ENCODE measurements at regions not wholly inside any gene's neighbourhood (a gene's known extent, or its start where the extent isn't known, plus 50 kb on each side); places are given as distances from the start of the nearest gene placed in this dataset.

DNA sequence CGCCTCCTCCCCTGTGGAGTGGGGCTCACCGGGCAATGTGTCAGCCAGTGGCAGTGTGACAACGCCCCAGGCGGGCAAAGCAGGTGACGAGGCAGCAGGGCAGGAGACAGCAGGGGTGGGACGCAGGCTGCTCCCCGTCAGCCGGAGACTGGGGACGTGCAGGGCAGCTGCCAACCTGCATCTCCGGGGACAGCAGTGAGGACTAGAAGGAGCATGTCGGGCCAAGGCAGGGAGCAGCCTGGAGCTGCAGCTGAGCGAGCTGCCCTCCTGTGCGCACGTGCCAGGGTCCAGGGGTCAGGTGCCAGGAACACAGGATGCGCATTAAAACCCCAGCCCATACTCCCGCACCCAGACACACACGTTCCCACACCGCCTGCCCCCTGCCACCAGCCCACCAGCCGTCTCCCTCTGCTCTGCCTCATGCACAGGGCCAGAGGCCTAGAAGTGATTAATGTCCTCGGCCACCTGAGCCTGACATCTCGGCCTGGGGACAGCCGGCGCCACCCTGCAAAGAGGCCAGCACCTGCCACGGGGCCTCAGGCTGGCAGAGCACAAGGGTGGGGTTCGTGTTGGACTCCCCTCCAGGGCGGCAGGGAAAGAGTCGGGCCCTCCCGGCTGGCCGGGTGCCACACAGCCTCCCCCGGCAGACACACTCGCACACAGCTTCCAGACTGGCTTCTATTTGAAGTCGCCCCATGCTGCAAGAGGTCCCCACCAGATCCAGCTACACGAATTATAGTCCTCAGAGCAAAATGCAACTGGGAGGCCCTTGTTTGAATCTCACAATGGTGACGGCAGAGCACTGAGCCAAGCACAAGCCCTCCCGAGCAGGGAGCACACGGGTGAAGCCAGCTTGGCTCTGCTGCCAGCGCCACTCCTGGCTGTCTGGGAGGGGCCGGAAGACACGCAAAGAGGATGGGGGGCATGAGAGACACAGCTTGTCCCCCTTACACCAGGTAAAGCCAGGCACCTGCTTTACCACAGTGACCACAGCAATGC lies 90.4 kb downstream of the RBFOX3 start:
- no peak for DNase-seq

- no peak for DNase-seq
Observed at GRCh38 chr17:79519601-79520000, 91.2 kb downstream of the RBFOX3 start.

DNA sequence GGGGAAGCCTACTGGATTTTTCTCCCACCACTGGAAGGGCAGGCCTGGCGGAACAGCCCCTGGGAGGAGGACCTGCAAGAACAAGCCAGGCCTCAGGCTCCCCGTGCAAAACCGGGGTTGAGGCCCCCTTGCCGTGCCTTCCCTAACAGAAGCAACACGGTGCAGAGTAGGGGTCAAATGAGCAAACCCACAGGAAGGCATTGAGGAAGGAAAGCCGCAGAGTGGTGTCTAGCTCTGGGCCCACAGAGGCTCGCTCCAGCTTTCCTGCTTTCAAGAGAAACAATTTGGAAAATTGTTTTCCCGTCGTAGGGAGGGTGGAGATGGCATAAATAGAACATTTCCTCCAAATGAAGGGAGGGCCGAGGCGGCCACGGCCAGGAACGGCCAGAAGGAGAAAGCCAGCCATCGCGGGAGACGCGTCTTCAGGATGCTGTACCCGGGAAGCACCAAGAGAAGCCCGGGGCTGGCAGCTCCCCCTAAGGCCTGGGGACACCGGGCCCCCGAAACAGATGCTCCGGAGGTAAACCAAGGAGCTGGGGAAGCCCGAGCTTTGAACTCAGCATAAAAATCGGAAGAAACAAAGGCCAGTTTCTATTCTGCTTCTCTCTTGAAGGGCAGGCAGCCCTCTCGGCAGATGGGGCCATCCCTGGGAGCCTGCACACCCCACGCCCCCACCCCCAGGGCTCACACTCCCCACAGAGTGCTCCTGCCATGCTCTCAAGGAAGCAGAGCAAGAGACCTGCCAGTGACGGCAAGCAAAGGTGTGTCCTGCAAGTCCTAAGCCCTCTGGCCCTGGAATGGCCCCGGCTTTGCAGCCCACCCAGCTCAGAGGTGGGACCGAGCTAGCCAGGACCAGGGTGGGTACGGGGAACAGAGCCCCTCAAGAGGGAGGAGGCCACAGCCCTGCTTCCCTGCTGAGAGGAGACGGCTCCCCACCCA lies 92.0 kb downstream of the RBFOX3 start:
- peak in 1 of 14 donors; percentile 73 for DNase-seq

- no peak for DNase-seq
Observed at GRCh38 chr17:79517827-79518584, 92.8 kb downstream of the RBFOX3 start.

DNA sequence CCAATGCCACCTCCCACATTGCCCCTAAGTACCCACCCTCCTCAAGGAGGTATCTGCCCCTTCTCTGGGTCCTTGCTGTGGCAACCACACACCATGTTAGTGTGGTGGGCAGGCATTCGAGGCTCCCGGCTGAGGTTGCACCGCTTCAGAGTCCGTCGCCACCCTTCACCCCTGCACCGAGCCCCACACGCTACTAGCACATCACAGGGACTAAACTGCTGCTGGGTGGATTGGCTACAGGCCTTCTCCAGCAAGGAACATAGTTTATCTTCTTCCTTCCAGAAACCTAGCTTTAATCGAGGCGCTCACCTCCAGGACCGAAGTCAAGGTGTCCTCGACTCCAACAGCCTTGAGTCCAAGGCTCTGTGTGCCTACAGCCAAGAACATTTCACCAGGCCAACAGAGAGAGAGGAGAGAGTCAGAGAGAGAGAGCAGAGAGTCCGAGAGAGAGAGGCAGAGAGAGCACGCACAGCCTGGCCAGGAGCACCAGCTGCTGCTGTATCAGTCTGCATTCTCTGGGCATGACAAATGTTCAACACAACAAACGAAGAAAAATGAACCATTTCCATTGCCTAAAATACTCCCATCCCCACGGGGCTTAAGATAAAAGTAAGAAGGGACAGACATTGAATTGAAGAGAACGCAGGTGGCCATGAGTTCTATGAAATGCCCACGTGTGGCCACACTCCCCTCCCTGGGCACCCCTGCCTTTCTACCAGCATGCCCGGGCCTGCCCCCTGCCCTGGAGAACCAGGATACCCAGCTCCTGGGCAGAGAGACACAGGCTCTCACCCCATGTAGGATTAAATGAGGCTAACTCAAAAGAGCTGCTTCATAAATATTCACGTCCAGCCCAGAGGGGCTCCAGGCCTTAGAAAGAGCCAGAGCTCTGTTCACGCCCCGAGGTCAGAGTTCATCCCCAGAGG lies 94.9 kb downstream of the RBFOX3 start:
- DNase-seq = peak in 1 of 14 donors; percentile 86

- DNase-seq = no peak
Observed at GRCh38 chr17:79515110-79515509, 95.7 kb downstream of the RBFOX3 start.

- no peak for DNase-seq
Observed at GRCh38 chr17:79513820-79514535, 96.9 kb downstream of the RBFOX3 start.

DNA sequence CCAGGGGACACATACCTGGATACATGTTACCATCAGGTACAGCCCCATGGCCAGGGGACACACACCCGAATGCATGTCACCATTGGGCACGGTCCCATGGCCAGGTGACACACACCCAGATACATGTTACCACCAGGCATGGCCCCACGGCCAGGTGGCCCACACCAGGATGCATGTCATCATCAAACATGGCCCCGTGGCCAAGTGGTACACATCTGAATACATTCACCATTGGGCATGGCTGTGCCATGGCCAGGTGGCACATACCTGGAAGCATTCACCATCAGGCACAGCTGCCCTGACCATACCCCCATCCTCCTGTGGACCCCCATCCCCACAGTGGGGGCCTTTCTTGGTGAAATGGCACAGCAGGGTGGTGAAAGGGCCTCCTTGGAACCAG lies 97.6 kb downstream of the RBFOX3 start:
- DNase-seq = no peak

- no peak for DNase-seq
Observed at GRCh38 chr17:79511471-79511870, 99.4 kb downstream of the RBFOX3 start.

DNA sequence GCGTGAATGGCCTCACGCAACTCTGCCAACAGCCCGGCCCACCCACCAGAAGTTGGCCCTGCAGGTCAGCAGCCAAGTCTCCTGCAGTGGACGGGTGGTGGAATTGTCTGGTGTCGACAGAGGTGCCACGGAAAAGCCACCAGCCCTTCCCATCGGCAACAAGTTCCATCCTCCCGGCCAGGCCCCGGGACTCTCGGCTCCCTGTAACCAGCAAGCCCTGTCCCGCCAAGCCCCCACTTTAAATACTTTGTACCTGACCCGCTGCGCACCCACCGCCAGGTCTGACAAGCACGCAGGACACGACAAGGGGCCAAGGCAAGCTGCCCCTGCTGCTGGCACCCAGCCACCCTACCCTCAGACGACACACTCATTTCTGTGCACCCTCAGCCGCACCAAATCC lies 100.8 kb downstream of the RBFOX3 start:
- DNase-seq = no peak

DNA sequence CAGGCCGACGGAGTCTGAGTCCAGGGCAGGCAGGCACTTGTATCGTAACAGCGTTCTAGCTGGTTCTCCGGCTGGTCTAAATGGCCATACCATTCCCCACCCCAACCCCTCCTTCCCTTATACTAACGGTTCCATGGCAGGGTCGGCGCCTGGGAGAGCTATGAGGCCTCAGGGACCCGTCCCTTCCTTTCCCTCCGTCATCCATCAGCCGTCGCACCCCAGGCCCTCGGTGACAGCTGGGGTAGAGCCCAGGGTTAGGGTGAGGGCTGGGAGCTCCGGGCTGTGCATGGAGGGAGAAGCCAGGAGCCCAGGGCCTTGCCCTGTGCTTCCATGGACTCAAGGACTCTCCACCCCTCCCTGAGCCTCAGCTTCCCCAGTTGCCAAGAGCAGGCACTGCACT lies 101.4 kb downstream of the RBFOX3 start:
- no peak for DNase-seq

- DNase-seq = no peak
Observed at GRCh38 chr17:79509008-79509407, 101.8 kb downstream of the RBFOX3 start.

DNA sequence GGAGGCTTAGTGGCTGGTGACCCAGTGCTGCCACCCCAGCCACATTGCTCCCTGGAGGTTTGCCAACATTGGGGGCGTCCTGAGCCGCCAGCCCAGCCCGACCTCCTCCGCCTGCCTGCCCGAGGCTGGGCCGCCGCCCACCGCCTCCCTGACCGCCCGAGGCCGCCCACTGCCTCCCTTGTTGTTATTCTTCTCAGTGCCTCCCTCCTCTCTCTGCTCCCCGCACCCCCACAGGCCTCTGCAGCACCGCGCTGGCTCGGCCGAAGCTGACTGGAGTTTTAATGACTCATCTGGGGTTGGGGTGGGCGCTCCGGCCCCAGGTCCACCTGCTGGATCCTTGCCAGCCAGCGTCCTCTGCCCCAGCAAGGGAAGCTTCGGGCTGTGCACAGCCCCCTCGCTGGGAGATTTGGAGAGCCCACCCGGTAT lies 102.5 kb downstream of the RBFOX3 start:
- no peak for DNase-seq

- DNase-seq = no peak
Observed at GRCh38 chr17:79506955-79507354, 103.9 kb downstream of the RBFOX3 start.

- peak in 1 of 14 donors; percentile 65 for DNase-seq
Observed at GRCh38 chr17:79506150-79506870, 104.5 kb downstream of the RBFOX3 start.

- no peak for DNase-seq
Observed at GRCh38 chr17:79505199-79505598, 105.7 kb downstream of the RBFOX3 start.

GRCh38 chr17:79504181-79504605 lies 106.7 kb downstream of the RBFOX3 start:
- DNase-seq = no peak

DNA sequence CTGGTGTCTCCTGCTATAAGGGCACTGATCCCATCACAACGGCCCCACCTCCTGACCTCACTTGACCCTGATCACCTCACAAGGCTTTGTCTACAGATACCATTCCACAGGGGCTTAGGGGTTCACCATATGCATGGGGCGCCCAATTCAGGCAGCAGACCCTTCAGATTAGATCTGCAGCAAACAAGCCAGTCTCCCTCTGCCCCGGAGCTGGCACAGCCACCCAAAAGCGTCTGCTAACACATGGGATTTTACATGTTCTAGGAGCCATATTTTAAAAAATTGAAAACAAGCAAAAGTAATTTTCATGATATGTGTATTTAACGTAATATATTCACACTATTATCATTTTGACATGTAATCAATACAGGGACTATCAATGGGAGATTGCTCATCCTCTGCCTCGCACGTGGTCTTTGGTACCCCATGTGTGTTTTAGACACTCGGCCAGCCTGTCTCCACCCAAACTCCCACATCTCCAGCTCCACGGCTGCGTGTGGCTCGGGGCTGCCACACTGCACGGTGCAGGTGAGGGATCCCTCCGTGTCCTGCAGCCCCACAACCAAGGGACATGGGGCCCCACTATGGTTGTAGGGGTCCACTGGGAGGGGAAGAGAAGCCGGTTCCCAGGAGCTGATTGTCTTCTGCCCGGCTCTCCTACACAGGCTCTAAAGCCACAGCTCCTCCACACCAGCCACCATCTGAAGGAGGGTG lies 107.6 kb downstream of the RBFOX3 start:
- no peak for DNase-seq

- no peak for DNase-seq
Observed at GRCh38 chr17:79501910-79502309, 108.9 kb downstream of the RBFOX3 start.
